Neural progenitor cell (in vitro differentiated cells): ENCODE measurements at regions not wholly inside any gene's neighbourhood (a gene's known extent, or its start where the extent isn't known, plus 50 kb on each side); places are given as distances from the start of the nearest gene placed in this dataset.
"Not testable (repeated sequence)": the region's sequence is repeated elsewhere in the genome, so short reads cannot be mapped to it uniquely, and the experiment has no call there.

Experiments
- CTCF ChIP-seq: fragments of 200-600 bp; sonication (generic); IDR thresholded peaks from 2 replicates; pipeline ENCODE4 v1.5.1; 2017; ENCODE audit warnings: antibody characterized with exemption, mild to moderate bottlenecking
- EZH2phosphoT487 ChIP-seq: fragments of 200-600 bp; sonication (generic); IDR thresholded peaks from 2 replicates; pipeline ENCODE4 v1.6.1; 2017; ENCODE audit warnings: antibody characterized with exemption

GRCh38 chr10:29363930-29364329, 75.1 kb downstream of the LYZL1 start:
- not testable (repeated sequence) for TF ChIP-seq EZH2phosphoT487, CTCF
